Kidney tubule cell (primary cell): ENCODE measurements at regions not wholly inside any gene's neighbourhood (a gene's known extent, or its start where the extent isn't known, plus 50 kb on each side); places are given as distances from the start of the nearest gene placed in this dataset.
A peak's percentile ranks its signal among the peaks of the same experiment; 100 is the strongest.

Experiments
- DNase-seq: peaks from one replicate; pipeline ENCODE4 v3.0.0-alpha.2; 2018; ENCODE audit warnings: low spot score

DNA sequence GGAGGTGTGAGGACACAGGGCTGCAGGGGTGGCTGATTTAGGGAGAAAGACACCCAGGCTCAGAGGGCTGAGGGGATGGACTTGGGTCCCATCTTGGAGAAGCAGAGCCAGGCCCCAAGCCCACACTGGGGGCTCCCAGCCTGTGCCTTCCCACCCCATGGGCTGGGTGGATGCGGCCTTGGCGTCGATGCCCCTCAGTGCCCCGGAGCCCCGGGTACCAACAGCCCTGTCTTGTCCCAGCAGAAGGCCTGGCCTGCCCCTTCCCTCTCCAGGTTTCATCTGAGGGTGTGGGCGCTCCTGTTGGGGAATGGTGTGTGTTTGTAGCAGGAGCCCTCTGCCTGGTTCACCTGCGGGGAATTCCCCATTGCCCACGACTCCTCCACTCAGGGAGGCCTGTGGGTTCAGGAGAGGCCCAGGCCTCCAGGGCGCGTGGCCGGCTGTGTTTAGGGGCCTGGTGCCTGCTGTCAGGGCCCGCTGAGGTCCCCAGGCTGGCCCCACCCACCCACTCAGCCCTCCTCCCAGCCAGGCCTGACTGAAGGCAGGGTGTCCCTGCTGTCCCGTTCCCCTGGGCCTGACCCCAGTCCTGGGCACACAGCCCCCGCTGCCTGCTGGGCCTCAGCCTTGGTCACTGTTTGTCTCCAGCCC, 51.1 kb upstream of the BEGAIN start:
- DNase-seq = no peak

DNA sequence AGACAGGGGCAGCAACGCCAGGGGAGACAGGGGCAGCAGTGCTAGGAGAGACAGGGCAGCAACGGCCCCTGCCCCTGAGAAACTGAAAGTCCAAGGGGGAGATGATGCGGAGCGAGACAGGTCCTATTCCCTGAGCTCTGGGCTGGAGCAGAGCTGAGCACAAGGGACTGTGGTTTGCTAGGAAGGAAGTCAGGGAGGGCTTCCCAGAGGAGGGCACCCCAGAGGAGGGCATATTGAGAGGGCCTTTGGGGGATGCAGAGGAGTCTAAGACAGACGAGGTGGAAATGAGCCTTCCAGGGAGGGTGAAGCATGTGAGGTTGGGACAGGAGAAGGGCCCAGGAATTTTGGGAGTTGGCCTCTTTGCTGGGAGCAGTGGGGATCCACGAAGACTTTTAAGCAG, 52.1 kb upstream of the BEGAIN start:
- no peak for DNase-seq

DNA sequence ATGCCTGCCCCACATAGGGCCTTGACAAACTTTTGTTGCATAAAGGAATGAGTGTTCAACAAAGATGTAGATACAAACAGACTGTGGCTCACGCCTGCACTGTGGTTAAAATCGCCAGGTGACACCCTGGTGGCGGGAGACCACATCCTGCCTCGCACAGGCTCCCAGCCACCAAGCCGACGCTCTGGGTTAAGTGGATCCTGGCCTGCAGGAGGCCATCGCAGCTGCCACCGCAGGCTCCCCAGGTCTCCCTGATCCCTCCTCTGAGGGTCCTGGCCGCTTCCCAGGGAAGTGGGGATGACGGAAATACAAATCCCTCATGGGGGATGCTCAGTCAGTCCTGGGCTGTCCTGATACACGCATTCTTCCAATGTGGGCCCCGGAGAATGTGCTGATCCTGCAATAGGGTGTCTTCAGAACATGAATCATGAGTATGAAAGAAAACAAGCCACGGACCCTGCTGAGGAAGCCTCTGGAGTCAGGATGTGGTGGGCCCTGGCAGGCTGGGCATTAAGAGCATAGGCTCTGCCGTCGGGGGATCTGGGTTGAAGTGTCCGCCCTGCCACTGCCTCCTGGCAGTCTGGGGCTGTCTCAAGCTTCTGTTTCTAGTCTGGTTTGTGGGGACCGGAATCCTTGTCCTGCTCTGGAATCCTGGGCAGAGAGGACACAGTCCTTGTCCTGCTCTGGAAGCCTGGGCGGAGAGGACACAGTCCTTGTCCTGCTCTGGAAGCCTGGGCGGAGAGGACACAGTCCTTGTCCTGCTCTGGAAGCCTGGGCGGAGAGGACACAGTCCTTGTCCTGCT, 53.5 kb upstream of the BEGAIN start:
- DNase-seq = no peak

DNA sequence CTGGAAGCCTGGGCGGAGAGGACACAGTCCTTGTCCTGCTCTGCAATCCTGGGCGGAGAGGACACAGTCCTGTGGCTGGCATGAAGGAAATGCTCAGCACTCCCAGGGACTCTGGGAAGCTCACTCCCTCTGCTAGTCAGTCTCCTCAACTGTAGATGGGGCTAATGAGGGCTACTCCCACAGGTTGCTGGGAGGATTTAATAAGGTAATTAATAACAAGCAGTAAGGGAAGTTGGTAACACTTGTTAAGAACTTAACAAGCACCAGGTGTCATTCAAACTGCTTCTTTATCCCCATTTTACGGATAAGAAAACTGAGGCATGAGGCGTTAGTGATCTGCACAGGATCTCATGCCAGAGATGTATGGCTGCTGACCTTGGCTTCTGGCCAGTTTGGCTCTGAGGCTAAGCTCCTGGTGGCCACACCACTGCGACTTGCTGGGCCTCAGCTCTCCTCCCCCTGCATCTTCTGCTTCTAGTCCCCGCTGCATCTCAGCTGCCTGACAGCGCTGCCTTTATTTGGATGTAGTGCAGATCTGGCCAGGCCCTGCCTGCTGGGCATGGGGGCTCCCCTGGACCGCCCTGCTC, 54.1 kb upstream of the BEGAIN start:
- no peak for DNase-seq

DNA sequence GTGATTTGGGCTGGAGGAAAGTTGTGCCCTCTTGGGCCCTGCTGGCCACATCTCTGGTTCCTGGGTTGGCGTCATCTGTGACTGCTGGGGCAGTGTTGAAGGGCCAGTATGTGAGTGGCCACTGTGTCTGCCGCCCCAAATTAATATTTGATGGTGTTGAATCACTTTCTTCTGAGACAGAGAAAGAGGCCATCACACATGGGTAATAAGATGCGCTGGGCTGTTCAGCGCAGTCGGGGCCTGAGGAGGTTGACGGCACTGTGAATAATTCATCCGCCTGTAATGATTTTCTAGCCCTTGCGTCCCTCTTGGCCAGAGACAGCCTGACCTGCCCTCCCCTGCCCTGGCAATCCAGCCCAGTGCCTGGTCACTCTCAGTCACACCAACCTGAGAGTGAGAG, 56.2 kb upstream of the BEGAIN start:
- DNase-seq = peak; percentile 65

DNA sequence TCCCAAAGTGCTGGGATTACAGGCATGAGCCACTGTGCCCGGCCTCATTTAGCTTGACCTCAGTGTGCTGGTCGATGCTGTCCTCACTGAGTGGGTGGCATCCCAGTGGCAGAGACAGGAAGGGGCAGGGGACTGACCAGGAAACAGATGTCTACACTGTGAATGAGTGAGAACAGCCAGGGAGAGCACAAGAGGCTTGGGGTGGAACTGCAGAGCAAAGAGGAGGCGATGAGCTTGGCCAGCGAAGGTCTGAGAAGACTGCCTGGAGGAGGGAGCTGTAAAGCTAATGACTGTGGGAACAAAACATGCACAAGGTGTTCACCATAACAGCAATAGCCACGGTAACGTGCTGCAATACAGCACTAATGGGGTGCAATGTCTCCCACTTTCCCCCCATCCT, 57.2 kb upstream of the BEGAIN start:
- DNase-seq = no peak

DNA sequence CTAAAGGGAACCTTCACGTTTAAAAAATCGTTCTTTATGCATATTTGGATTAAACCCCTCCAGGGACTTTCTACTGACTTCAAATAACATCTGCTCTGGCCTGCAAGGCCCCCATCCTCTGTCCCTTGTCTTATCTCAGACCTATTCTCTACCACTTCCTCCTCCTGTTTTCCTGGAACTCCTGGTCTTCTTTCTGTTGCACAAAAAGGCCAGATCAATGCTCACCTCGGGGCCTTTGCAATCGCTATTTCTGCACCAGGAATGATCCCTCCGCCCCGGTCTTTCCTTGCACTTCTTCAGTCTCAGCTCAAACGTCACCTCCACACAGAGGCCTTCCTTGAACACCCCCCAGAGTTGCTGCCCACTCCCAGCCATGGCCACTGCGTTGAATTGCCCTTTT, 57.6 kb upstream of the BEGAIN start:
- DNase-seq = no peak

DNA sequence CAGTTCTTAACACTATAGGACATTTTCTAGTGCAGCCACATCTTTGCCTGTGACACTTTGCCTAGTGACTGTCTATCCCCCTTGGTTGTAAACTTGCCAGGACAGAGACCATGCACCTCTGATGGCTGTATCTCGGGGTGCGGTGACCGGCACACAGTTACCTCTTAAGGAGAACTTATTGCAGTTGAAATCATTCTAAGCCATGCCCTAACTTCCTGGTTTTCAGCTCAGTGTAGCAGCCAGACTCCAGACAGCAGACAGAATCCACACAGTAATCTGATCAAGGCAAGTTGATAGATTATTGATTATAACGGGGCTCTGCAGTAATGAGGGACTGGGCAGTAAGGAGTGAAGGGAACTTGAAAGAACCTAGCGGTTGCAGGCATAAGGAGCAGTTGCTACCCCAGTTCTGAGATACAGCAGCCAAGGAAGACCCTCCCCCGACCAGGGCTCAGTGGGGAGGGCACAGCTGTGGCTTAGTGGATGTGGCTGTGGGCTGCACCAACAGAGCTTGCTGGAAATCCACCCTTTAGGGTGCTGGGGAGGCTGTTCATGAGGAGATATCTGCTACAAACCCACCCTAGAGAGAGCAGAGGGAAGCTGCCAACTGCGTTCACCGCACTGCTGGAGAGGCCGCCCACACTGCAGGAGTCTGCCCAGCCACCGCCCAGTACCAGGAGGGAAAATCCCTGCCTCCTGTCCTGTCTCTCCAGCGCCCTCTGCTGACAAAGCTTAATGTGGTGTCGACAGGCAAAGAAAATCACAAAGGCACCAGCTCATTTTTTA, 58.2 kb upstream of the BEGAIN start:
- DNase-seq = peak; percentile 84

DNA sequence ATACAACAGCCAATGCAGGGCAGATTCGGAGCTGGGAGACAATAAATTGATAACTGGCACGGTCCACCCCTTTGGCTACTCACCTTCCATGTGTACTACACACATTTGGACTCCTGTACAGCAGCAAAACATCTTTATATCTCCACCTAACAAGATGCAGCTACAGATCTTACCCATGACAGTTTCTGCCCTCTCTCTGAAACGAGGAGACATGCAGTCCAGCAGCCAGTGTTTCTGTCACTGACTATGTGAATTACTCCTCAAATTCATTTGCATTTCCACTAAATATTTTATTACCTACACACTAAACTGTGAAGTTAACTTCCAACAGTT, 58.7 kb upstream of the BEGAIN start:
- no peak for DNase-seq

DNA sequence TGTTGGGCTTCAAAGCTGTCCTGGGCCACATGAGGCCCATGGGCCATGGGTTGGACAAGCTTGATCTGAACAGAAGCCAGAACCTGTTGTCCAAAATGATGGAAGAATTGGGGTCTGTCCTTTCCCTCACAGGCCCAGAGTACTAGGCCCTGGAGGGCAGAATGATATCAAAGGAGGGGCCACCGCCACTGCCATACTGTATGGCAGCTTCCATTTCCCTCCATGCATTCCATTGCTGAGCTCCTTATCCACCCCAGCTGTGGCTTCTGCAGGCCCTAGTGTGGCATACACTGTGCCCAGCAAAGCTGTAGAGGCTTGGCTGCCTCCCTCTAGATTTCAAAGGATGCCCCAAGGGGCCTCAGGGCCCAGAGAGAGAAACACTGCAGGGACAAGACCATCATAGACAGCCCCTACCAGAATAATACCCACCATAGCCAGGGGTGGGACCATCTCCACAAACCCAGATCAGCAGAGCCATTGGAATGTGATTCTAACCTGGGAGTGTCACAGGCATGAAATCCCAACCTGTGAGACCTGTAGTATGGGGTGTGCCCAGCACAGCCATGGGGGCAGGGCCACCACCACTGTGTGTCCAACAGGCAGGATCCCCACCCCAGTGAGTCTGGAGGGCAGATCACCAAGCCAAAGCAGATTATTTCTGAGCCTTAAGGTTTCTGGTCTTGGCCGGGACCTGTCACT, 61.4 kb upstream of the BEGAIN start:
- DNase-seq = no peak

DNA sequence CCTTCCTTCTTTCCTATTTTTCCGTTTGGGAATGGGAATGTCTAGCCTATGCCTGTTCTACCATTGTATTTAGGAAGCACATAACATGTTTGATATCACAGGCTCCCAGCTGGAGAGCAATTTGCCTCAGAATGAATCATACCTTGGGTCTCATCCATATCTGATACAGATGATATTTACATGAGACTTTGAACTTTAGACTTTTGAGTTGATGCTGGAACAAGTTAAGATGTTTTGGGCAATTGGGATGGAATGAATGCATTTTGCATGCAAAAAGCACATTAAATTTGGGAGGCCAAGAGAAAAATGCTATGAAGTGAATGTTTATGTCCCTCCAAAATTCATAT, 61.9 kb upstream of the BEGAIN start:
- DNase-seq = no peak

DNA sequence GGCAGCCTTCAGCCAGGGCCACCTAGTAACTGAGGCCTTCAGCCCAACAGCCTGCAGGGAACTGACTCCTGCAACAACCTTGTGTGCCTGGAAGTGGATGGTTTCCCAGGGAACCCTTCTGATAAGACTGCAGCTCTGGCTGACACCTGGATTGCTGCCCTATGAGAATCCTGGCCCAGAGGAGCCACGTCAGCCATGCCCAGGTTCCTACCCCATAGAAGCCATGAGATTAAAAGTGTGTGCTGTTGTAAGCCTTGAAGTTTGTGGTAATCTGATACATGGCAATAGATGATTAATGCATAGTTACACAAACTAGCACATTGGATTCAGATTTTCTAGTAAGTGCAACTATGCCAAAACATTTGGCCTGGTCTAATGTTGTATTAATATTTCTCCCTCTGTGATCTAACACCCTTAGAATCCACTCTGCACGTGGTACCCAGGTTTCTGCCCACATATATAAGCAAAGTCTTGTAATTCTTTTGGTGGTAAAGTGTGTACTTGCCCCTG, 64.8 kb upstream of the BEGAIN start:
- no peak for DNase-seq

DNA sequence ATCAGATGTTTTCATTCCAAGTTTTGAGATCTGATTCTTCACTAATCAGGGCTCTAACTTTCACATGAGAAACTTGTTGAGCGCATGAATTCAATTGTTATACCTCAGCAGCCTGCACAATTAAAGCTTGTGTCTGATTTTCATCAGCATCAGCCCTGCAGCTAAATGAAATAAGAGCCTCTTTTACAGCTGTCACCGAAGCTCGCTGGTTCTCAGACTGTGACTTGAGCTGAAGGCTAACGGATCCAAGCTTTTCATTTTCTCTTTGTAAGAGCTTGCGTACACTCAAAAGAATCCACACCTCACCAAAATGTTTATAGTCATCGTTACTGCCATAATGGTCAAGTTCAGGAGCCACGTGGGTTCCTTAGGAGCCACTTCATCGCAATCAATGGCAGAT, 65.5 kb upstream of the BEGAIN start:
- no peak for DNase-seq

DNA sequence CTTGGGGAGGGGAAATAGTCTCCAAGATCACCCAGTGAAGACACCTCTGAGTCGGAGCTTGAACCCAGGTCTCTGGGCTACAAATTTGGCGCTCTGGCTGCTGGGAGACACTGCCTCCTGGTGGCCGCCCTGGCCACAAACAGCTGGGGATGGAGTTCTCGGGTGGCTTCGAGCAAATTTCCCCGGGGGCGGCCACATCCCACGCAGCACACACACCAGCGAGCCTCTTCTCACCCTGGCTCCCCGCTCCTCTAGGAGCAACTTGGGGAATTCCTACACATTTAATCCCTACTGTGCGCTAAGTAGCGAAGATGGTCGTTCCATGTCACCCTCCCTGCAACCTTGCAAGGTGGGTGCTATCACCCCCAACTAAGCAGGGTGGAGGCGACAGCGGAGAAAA, 66.2 kb upstream of the BEGAIN start:
- no peak for DNase-seq

DNA sequence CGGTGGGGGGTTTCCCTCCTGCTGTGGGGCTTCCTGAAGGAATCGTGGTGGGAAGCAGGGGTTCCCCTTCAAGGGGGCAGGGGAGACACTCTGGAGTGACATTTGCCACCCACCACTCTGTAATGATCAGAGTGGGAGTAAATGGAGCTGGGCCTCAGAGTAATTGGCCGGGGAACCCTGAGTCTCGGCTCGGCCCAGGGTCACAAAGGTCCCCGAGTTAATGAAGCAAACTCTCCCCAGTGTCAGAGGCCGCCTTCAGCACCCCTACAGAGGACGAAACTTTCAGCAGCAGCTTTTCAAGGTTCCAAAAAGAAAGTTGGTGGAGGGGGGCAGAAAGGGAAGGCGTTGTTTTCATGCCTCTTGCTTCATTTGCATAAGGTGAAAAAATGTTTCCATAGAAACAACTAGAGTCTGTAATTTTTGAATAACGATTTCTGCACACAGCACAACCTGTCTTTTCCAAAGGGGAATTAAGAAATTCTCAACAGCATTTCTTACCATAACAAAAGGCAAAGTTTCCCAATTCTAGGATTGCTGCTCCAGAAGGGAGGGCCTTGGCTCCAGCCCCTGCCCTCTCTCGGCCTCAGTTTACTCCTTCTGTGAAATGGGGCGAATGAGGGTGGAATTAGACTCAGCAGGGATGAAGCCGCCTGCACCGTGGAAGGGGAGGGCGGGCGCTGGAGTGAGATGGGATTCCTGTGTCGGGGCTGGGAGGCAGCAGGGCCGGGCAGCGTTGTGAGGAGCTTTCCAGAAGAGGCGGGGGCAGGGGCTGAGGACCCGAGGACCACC, 67.0 kb upstream of the BEGAIN start:
- DNase-seq = no peak

DNA sequence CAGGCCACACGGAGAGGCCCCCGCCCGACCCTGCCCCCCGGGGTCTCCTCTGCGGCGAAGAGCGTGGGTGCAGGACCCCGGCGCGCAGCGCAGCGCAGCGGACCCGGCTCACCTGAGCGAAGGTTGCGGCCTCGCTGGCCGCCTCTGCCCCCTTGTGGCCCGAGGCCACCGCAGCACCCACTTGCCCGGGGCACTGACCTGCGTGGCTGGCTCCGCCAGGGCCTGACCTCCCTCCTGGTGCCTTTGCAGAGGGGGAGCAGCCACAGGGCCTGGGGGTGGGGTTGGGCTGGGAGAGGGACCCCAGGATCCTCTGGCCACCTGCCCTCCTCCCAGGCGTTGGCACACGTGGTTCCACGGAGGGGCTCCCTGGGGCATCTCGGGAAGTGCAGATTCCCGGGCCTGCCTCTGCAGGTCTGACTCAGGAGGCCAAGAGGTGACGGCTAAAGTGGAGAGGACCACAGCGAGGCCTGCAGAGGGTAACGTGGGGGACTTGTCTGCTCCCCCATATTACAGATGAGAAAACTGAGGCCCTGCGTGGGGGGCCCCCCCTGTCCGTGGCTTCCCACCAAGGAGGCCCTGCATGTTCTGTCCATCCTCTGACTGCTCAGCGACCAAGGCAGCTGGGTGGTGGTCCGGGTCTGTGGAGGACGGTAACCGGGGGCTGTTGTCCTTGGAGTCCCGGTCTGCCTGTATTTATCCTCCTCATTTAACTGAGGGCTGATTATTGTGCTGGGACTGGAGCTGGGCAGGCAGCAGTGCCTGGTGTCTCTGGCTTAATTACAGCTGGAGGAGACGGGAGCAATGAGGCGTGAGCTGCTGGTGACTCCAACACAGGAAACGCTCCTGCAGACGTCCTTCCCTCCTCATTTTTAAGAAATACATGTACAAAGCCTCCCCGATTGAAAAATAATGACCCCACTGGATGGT, 67.9 kb upstream of the BEGAIN start:
- DNase-seq = peak; percentile 67

DNA sequence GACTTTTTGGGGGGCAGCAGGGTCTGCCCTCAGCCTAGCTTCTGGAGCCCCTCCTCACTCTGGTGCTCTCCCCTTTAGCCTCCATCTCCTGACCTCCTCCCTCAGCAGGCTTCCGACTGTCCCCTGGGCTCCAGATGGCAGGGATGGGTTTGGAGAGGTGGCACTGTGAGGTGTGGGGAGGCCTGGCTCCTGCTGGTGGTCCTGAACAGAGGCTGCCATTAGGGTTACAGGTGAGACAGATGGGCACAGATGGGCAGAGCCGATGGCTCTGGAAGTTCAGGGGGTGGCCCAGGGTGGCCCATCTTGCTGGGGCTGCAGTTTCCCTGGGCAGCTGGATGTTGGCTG, 68.5 kb upstream of the BEGAIN start:
- DNase-seq = no peak

DNA sequence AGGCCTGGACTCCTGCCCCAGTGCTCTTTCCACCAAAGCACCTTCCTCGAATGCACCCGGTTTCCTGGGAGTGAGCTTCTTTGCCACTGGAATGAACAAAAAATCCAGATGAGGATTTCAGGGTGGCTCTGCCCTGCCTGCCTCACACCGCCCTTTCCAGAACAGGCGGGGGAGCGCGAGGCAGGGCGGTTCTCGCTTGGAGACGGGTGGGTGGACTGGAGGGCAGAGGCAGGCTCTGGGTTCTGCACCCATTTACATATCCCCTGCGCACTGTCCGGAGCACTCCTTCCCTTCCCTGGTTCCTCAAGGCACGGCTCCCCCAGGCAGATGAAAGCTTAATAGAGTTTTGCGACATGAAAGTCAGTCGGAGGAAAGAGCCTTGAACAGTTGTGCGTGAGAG, 69.7 kb upstream of the DLK1 start:
- no peak for DNase-seq

DNA sequence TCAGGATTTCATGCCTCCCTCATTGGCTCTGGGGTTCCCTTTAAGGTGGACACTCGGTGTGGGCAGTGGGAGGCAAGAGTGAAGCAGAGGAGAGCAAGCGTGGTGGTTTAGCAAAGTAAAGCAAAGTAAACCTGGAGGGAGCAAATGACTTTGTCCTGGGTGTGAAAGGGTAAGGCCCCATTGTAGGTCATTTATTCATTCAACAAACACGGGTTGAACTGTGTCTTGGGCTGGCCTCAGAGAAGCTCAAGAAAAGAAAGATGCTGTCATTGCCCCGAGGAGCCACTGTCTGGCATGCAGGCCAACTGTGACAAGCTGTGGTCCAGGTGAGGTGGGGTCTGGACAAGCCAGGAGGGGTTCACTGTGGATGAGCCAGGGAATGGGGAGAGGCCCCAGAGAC, 68.9 kb upstream of the DLK1 start:
- no peak for DNase-seq

DNA sequence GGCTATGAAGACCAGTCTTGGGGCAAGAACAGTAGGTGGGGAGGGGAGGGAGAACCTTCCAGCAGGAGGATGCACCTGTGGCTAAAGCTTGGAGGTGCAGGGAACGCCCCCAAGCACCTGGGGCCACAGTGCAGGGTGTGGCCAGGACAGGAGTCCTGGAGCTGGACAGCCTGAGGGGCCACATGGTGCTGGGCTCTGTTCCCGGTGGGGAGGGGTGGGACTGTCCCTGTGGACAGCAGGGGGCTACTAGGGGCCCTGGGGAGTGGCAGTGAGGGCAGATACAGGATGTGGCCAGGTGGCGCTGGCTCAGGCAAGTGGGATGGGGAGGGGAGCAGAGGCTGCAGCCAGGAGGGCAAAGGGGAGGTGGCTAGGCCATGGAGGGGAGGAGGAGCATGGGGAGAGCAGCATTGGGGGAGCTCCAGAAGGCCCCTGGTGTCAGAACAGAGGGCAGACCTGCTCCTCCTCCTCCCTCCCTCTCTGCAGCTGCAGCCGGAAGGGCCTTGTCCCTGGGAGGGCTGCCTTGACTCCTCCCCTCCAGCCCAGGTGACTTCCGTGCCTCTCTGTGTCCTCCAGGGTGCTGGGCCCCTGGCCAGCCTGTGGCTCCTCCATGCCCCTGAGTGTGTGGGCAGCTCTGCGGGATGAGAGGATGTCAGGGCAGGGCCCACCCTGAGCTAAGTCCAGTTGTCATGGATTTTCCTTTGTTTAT, 68.4 kb upstream of the DLK1 start:
- DNase-seq = no peak
